SK-N-SH (cell line): ENCODE measurements at regions not wholly inside any gene's neighbourhood (a gene's known extent, or its start where the extent isn't known, plus 50 kb on each side); places are given as distances from the start of the nearest gene placed in this dataset.
"Not testable (repeated sequence)": the region's sequence is repeated elsewhere in the genome, so short reads cannot be mapped to it uniquely, and the experiment has no call there.

ENCODE experiments used
- CTCF ChIA-PET: fragments of 300-600, 350-600 bp; formaldehyde crosslinking; extraction: SDS; loops from one replicate; lab custom pipeline; 2021; lab: Yijun Ruan, JAX
- POLR2A ChIA-PET: fragments of 350-600 bp; sonication (Branson Sonifier 250); formaldehyde crosslinking; extraction: SDS; loops from one replicate; lab custom pipeline; 2020; ENCODE audit warnings: antibody characterized with exemption, inconsistent platforms; lab: Yijun Ruan, JAX
- DNase-seq: peaks from one replicate; pipeline ENCODE4 v3.0.0; 2012
- H2AFZ ChIP-seq: fragments of 200-600 bp; sonication (generic); 2 replicates; pipeline ENCODE4 v1.8.1; 2016; ENCODE audit warnings: antibody characterized with exemption, mild to moderate bottlenecking, low read depth
- H3F3A ChIP-seq: fragments of 200-600 bp; sonication (generic); replicated peaks from 2 replicates; pipeline ENCODE3; 2016; ENCODE audit warnings: antibody characterized with exemption, mild to moderate bottlenecking; ENCODE audit not compliant: insufficient read depth
- H3K27ac ChIP-seq, 2 experiments: fragments of 200-500 bp in 1 of 2; fragments of 200-600 bp in 1 of 2; sonication (Bioruptor generic) in 1 of 2; sonication (generic), shearing (Covaris generic) in 1 of 2; 2 replicates each; pipeline versions ENCODE4 v1.5.1 to v1.6.1; 2014 to 2016; ENCODE audit warnings: low read depth in 2 of 2, inconsistent platforms in 1 of 2, low read length in 1 of 2, mild to moderate bottlenecking in 1 of 2, mixed read lengths in 1 of 2
- H3K27me3 ChIP-seq: fragments of 200-600 bp; sonication (generic), shearing (Covaris generic); 2 replicates; pipeline ENCODE4 v1.6.1; 2016; ENCODE audit warnings: mixed run types; ENCODE audit not compliant: insufficient read depth
- H3K36me3 ChIP-seq, 2 experiments: fragments of 200-500 bp in 1 of 2; fragments of 200-600 bp in 1 of 2; sonication (Bioruptor generic) in 1 of 2; sonication (generic) in 1 of 2; replicated peaks in 1 of 2; 2 replicates each; pipeline versions ENCODE3 to v1.5.1; 2014 to 2016; ENCODE audit warnings: low read length in 1 of 2, mild to moderate bottlenecking in 1 of 2; ENCODE audit not compliant: insufficient read depth in 2 of 2, control insufficient read depth in 1 of 2
- H3K4me1 ChIP-seq, 2 experiments: fragments of 200-500 bp in 1 of 2; fragments of 200-600 bp in 1 of 2; sonication (Bioruptor generic) in 1 of 2; sonication (generic), shearing (Covaris generic) in 1 of 2; 2 replicates each; pipeline versions ENCODE4 v1.5.1 to v1.6.1; 2014 to 2016; ENCODE audit warnings: low read depth in 1 of 2, low read length in 1 of 2, mixed run types in 1 of 2; ENCODE audit not compliant: insufficient read depth in 2 of 2, control insufficient read depth in 1 of 2
- H3K4me2 ChIP-seq: fragments of 200-600 bp; sonication (generic), shearing (Covaris generic); 2 replicates; pipeline ENCODE4 v1.6.1; 2017; ENCODE audit warnings: mixed run types
- H3K4me3 ChIP-seq, 2 experiments: fragments of 200-500 bp in 1 of 2; fragments of 200-600 bp in 1 of 2; sonication (Bioruptor generic) in 1 of 2; sonication (generic), shearing (Covaris generic) in 1 of 2; 2 replicates each; pipeline versions ENCODE4 v1.5.1 to v1.8.1; 2014 to 2016; ENCODE audit warnings: low read depth in 2 of 2, inconsistent platforms in 1 of 2, low read length in 1 of 2, mild to moderate bottlenecking in 1 of 2, mixed read lengths in 1 of 2, moderate library complexity in 1 of 2
- H3K79me2 ChIP-seq: fragments of 200-600 bp; sonication (generic); 2 replicates; pipeline ENCODE4 v1.8.1; 2017; ENCODE audit warnings: mild to moderate bottlenecking; ENCODE audit not compliant: insufficient read depth
- H3K9ac ChIP-seq: fragments of 200-600 bp; sonication (generic); 2 replicates; pipeline ENCODE4 v1.6.1; 2017; ENCODE audit warnings: mixed run types
- H3K9me2 ChIP-seq: fragments of 200-600 bp; sonication (generic); 2 replicates; pipeline ENCODE4 v1.6.1; 2017; ENCODE audit warnings: mixed run types
- H3K9me3 ChIP-seq: fragments of 200-600 bp; sonication (generic); 2 replicates; pipeline ENCODE4 v1.6.1; 2017; ENCODE audit warnings: mixed run types, mild to moderate bottlenecking, moderate library complexity
- H4K20me1 ChIP-seq: fragments of 200-600 bp; sonication (generic); 2 replicates; pipeline ENCODE4 v1.6.1; 2017; ENCODE audit warnings: mild to moderate bottlenecking, mixed run types; ENCODE audit not compliant: insufficient read depth
- WGBS: methylation state at CpG from one replicate; pipeline ENCODE4 v1.1.6; 2017; ENCODE audit warnings: low lambda C conversion rate; 5-methylcytosine and 5-hydroxymethylcytosine counted together

DNA sequence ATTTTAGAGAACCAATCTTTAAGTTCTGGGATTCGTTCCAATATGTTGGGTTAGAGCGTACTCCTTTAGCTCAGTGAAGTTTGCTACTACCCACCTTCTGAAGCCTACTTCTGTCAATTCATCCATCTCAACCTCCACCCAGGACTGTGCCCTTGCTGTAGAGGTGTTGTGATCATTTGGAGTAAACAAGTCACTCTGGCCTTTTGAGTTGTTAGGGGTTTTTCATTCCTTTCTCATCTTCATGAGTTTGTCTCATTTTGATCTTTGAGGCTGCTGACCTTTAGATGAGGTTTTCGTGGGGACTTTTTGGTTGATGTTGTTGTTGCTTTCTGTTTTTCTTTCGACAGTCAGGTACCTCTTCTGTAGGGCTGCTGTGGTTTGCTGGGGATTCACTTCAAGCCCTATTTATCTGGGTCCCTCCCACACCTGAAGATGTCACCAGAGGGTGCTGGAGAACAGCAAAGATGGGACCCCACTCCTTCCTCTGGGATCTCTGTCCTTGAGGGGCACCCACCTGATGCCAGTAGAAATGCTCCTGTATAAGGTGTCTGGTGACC lies 158.4 kb downstream of the ANKRD36B start:
- CTCF ChIA-PET, H3K9me3 ChIP-seq, H2AFZ ChIP-seq, H3K4me1 ChIP-seq, H3K9ac ChIP-seq, H3F3A ChIP-seq, H3K27me3 ChIP-seq, H4K20me1 ChIP-seq, H3K27ac ChIP-seq, H3K4me2 ChIP-seq, H3K79me2 ChIP-seq, POLR2A ChIA-PET, H3K4me3 ChIP-seq, H3K9me2 ChIP-seq, DNase-seq, H3K36me3 ChIP-seq: not testable (repeated sequence)
- whole genome bisulfite sequencing: no CpG with 5 or more reads among the region's 4 CpGs

GRCh38 chr2:97422376-97422775 lies 167.3 kb downstream of the ANKRD36B start:
- H3K27ac ChIP-seq, H3K4me1 ChIP-seq, H3K36me3 ChIP-seq, H3K4me2 ChIP-seq, H3K79me2 ChIP-seq, DNase-seq, H3K4me3 ChIP-seq, H3K9me2 ChIP-seq, H3K9me3 ChIP-seq, CTCF ChIA-PET, H3K9ac ChIP-seq, H3K27me3 ChIP-seq, H2AFZ ChIP-seq, H4K20me1 ChIP-seq, H3F3A ChIP-seq, POLR2A ChIA-PET: not testable (repeated sequence)
- no CpG with 5 or more reads among the region's 2 CpGs for WGBS

- H3K4me3 ChIP-seq, H3K27me3 ChIP-seq, H3K4me2 ChIP-seq, H3K9ac ChIP-seq, DNase-seq, H3K9me3 ChIP-seq, H3K4me1 ChIP-seq, H2AFZ ChIP-seq, H3F3A ChIP-seq, CTCF ChIA-PET, H3K9me2 ChIP-seq, POLR2A ChIA-PET, H3K27ac ChIP-seq, H3K36me3 ChIP-seq, H3K79me2 ChIP-seq, H4K20me1 ChIP-seq: not testable (repeated sequence)
- WGBS: no CpG with 5 or more reads among the region's 2 CpGs
Observed at GRCh38 chr2:97406340-97406739, 183.3 kb downstream of the ANKRD36B start.

- CTCF ChIA-PET, H3K36me3 ChIP-seq, H3K27me3 ChIP-seq, H3K9me3 ChIP-seq, H3K4me2 ChIP-seq, H3K9me2 ChIP-seq, H3K27ac ChIP-seq, H3K4me3 ChIP-seq, H3F3A ChIP-seq, DNase-seq, H3K9ac ChIP-seq, POLR2A ChIA-PET, H3K79me2 ChIP-seq, H2AFZ ChIP-seq, H4K20me1 ChIP-seq, H3K4me1 ChIP-seq: not testable (repeated sequence)
- WGBS: no CpG with 5 or more reads among the region's 9 CpGs
Observed at GRCh38 chr2:97405172-97405737, 184.4 kb downstream of the ANKRD36B start.

DNA sequence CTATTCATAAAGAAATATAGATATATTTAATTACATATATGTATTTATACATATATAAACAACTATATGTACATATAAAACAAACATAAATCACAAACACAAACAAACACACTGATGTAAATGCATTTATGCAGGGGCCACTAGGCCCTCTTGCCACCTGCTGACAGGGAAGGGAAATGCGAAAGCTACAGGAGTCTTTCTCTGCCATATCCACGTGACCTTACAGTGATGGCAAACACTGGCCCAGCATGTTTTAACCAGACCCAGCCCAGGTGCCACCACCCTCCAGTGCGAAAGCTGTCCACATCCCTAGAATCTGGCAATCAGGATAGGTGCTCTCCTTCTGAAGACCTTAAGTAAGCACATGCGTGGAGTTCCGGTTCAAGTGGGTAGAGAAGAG lies 187.0 kb downstream of the ANKRD36B start:
- CTCF ChIA-PET, H3K27me3 ChIP-seq, H3F3A ChIP-seq, H3K4me1 ChIP-seq, DNase-seq, H4K20me1 ChIP-seq, H3K79me2 ChIP-seq, H3K9me3 ChIP-seq, H3K36me3 ChIP-seq, H3K9me2 ChIP-seq, H2AFZ ChIP-seq, H3K9ac ChIP-seq, POLR2A ChIA-PET, H3K27ac ChIP-seq, H3K4me3 ChIP-seq, H3K4me2 ChIP-seq: not testable (repeated sequence)
- WGBS: no CpG with 5 or more reads among the region's 5 CpGs

GRCh38 chr2:97395691-97396090 lies 194.0 kb downstream of the ANKRD36B start:
- CTCF ChIA-PET: not testable (repeated sequence)
- 20% methylated on average over 1 of the region's 4 CpGs for WGBS

More at GRCh38 chr2:97395691-97396090, 194.0 kb downstream of the ANKRD36B start:
- H4K20me1 ChIP-seq, H3K9me2 ChIP-seq, H3F3A ChIP-seq, H2AFZ ChIP-seq, H3K36me3 ChIP-seq, H3K27ac ChIP-seq, H3K4me1 ChIP-seq, H3K4me3 ChIP-seq, H3K79me2 ChIP-seq, H3K9ac ChIP-seq, H3K4me2 ChIP-seq, DNase-seq, H3K27me3 ChIP-seq, H3K9me3 ChIP-seq, POLR2A ChIA-PET: not testable (repeated sequence)
